ENCODE measurements at regions not wholly inside any gene's neighbourhood (a gene's known extent, or its start where the extent isn't known, plus 50 kb on each side); places are given as distances from the start of the nearest gene placed in this dataset.
A peak's percentile ranks its signal among the peaks of the same experiment; 100 is the strongest.

DNA sequence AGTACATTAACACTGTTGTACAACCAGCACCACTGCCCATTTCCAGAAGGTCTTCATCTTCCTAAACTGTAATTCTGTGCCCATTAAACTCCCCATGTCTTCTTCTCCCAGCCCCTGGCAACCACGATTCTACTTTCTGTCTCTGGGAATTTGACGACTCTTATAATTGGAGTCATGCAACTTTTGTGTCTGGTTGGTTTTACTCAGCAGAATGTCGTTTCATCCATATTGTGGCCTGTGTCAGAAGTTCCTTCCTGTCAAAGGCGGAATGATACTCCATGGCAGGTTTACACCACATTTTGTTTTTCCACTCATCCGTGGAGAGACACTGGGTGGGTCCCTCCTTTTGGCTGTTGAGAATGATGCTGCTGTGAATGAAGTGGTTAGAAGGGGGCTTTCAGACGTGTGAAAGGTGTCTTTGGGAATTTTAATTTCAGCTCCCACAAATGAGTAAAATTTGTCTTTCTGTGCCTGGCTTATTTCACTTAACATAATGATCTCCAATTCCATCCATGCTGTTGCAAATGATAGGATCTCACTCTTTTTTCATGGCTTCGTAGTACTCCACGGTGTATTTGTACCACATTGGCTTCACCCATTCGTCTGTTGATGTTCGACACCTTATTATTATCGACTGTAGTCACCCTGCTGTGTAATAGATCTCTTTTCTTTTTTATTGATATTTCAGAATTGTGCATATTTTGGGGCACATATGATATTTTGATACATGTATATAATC, 86.1 kb upstream of the SEPTIN5 start (continued):
- TF ChIP-seq, protein P1, sequence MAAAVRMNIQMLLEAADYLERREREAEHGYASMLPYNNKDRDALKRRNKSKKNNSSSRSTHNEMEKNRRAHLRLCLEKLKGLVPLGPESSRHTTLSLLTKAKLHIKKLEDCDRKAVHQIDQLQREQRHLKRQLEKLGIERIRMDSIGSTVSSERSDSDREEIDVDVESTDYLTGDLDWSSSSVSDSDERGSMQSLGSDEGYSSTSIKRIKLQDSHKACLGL (CRISPR knock-in tag; IDR thresholded peaks at IDR 0.05; ENCODE audit: borderline replicate concordance, poor library complexity, severe bottlenecking) = peak; percentile 29
- no peak for TF ChIP-seq ARID2 (IDR thresholded peaks at IDR 0.05)
- no peak for TF ChIP-seq POLR2G (IDR thresholded peaks at IDR 0.05; ENCODE audit: low read depth, low read length)
- no peak for TF ChIP-seq NCOA6 (IDR thresholded peaks at IDR 0.05)
- TF ChIP-seq ARNT (IDR thresholded peaks at IDR 0.05) = peak in 1 of 2 experiments; percentile 49; a peak in 1 of 4 replicates
- TF ChIP-seq ZSCAN29 (IDR thresholded peaks at IDR 0.05) = no peak
- peak; percentile 1; the same call in 1 of the 2 replicates for TF ChIP-seq MAFF (IDR thresholded peaks at IDR 0.05; ENCODE audit: low read length)
- TF ChIP-seq, protein P2, sequence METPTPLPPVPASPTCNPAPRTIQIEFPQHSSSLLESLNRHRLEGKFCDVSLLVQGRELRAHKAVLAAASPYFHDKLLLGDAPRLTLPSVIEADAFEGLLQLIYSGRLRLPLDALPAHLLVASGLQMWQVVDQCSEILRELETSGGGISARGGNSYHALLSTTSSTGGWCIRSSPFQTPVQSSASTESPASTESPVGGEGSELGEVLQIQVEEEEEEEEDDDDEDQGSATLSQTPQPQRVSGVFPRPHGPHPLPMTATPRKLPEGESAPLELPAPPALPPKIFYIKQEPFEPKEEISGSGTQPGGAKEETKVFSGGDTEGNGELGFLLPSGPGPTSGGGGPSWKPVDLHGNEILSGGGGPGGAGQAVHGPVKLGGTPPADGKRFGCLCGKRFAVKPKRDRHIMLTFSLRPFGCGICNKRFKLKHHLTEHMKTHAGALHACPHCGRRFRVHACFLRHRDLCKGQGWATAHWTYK (CRISPR knock-in tag; IDR thresholded peaks at IDR 0.05) = no peak
- no peak; the same call in 1 of the 2 replicates for TF ChIP-seq PYGO2 (tag; IDR thresholded peaks at IDR 0.05)
- 0 out of 2 replicates have a peak, but pooled peaks have one; percentile 32 for TF ChIP-seq HOXB6 (CRISPR knock-in tag; IDR thresholded peaks at IDR 0.05; ENCODE audit: borderline replicate concordance)
- TF ChIP-seq, protein P3, sequence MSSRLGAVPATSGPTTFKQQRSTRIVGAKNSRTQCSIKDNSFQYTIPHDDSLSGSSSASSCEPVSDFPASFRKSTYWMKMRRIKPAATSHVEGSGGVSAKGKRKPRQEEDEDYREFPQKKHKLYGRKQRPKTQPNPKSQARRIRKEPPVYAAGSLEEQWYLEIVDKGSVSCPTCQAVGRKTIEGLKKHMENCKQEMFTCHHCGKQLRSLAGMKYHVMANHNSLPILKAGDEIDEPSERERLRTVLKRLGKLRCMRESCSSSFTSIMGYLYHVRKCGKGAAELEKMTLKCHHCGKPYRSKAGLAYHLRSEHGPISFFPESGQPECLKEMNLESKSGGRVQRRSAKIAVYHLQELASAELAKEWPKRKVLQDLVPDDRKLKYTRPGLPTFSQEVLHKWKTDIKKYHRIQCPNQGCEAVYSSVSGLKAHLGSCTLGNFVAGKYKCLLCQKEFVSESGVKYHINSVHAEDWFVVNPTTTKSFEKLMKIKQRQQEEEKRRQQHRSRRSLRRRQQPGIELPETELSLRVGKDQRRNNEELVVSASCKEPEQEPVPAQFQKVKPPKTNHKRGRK (tag; IDR thresholded peaks at IDR 0.05) = peak; percentile 9; the same call in 1 of the 2 replicates
- TF ChIP-seq, protein P4, sequence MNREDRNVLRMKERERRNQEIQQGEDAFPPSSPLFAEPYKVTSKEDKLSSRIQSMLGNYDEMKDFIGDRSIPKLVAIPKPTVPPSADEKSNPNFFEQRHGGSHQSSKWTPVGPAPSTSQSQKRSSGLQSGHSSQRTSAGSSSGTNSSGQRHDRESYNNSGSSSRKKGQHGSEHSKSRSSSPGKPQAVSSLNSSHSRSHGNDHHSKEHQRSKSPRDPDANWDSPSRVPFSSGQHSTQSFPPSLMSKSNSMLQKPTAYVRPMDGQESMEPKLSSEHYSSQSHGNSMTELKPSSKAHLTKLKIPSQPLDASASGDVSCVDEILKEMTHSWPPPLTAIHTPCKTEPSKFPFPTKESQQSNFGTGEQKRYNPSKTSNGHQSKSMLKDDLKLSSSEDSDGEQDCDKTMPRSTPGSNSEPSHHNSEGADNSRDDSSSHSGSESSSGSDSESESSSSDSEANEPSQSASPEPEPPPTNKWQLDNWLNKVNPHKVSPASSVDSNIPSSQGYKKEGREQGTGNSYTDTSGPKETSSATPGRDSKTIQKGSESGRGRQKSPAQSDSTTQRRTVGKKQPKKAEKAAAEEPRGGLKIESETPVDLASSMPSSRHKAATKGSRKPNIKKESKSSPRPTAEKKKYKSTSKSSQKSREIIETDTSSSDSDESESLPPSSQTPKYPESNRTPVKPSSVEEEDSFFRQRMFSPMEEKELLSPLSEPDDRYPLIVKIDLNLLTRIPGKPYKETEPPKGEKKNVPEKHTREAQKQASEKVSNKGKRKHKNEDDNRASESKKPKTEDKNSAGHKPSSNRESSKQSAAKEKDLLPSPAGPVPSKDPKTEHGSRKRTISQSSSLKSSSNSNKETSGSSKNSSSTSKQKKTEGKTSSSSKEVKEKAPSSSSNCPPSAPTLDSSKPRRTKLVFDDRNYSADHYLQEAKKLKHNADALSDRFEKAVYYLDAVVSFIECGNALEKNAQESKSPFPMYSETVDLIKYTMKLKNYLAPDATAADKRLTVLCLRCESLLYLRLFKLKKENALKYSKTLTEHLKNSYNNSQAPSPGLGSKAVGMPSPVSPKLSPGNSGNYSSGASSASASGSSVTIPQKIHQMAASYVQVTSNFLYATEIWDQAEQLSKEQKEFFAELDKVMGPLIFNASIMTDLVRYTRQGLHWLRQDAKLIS (CRISPR knock-in tag; IDR thresholded peaks at IDR 0.05) = no peak
- no peak for TF ChIP-seq XRCC5 (IDR thresholded peaks at IDR 0.05; ENCODE audit: low read depth, low read length)
- TF ChIP-seq ZNF175 (CRISPR knock-in tag; IDR thresholded peaks at IDR 0.05; ENCODE audit: low read depth) = peak; percentile 28; the same call in 1 of the 2 replicates
- TF ChIP-seq ELF1 (tag; IDR thresholded peaks at IDR 0.05) = no peak
- TF ChIP-seq SOX6 (IDR thresholded peaks at IDR 0.05) = 0 out of 2 replicates have a peak, but pooled peaks have one; percentile 3
- TF ChIP-seq RBBP5 (IDR thresholded peaks at IDR 0.05; ENCODE audit: borderline replicate concordance, insufficient read depth, low read length, poor library complexity, severe bottlenecking) = no peak
- TF ChIP-seq, protein P5, sequence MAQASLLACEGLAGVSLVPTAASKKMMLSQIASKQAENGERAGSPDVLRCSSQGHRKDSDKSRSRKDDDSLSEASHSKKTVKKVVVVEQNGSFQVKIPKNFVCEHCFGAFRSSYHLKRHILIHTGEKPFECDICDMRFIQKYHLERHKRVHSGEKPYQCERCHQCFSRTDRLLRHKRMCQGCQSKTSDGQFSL (CRISPR knock-in tag; IDR thresholded peaks at IDR 0.05) = no peak
- TF ChIP-seq, protein P5 (tag; IDR thresholded peaks at IDR 0.05) = no peak
- no peak for TF ChIP-seq NFE2L1 (tag; IDR thresholded peaks at IDR 0.05; ENCODE audit: borderline replicate concordance, low read depth)
